ENCODE measurements at regions not wholly inside any gene's neighbourhood (a gene's known extent, or its start where the extent isn't known, plus 50 kb on each side); places are given as distances from the start of the nearest gene placed in this dataset.

- TF ChIP-seq CTCF (conservative IDR thresholded peaks at IDR 0.05) = no peak
- TF ChIP-seq ZFX (IDR thresholded peaks at IDR 0.05) = no peak
These were observed 127.5 kb downstream of the GLI2 start for GRCh38 chr2:120863146-120863545.

All from C4-2B (cell line).